ENCODE measurements at regions not wholly inside any gene's neighbourhood (a gene's known extent, or its start where the extent isn't known, plus 50 kb on each side); places are given as distances from the start of the nearest gene placed in this dataset.

DNA sequence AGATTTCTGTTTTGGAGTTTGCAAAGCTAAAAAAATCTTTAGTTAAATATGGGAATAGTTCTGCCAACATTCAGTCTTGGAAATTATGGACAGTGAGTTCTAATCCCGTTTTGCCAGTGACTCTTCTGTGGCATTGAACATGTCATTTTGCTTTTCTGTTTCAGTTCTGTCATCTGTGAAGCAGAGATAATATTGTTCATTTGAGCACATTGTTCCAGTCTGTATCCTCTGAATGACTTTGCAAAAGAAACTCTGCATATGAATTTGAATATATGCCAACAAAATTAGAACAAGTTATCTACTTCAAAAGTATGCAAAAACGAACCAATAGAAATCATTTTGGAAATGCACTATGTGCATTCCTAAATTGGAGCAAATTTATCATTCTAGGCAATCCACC is 746.0 kb upstream of the POT1 start:
- Histone ChIP-seq H3K4me3 (ENCODE audit: low read depth, low read length) (no peak overlapping the region), H3K36me3 (ENCODE audit: control insufficient read depth, insufficient read depth, low read length) (no peaks in the 10 kb centered on the region), H3K4me1 (ENCODE audit: control insufficient read depth, insufficient read depth, low read length) (no peaks in the 10 kb centered on the region), H3K27ac (ENCODE audit: low read depth, low read length) (no peak overlapping the region), H3K27me3 (ENCODE audit: control insufficient read depth, insufficient read depth, low read length) (no peaks in the 10 kb centered on the region), H3K9me3 (ENCODE audit: control insufficient read depth, insufficient read depth, low read length) (no peaks in the 10 kb centered on the region)
- no CpG with 5 or more reads among the region's 2 CpGs for WGBS (ENCODE audit: insufficient coverage)
- DNase-seq (ENCODE audit: low read depth in 4 of 6, low spot score in 6 of 6) = no peak

DNA sequence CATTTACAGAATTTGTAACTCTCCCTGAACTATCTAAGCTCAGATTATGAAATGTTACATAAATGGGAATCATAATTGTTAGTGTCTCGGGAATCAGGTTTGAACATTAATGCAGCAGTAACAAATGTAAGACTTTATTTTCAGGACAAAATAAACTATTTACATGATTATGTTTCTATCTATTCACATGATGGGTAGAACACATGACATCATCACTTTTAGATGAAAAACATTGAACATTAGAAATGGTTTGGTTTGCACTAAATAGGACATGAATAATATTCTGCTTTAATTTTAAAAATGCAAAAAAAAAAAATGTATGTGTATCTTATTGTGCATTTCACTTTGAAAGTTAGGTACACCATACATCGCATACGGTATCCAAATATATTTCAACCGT is 745.5 kb upstream of the POT1 start:
- H3K36me3 ChIP-seq (ENCODE audit: control insufficient read depth, insufficient read depth, low read length) = no peaks in the 10 kb centered on the region
- WGBS (ENCODE audit: insufficient coverage) = no CpG with 5 or more reads among the region's 4 CpGs
- no peaks in the 10 kb centered on the region for H3K9me3 ChIP-seq (ENCODE audit: control insufficient read depth, insufficient read depth, low read length)
- H3K4me3 ChIP-seq (ENCODE audit: low read depth, low read length) = no peak overlapping the region
- no peaks in the 10 kb centered on the region for H3K4me1 ChIP-seq (ENCODE audit: control insufficient read depth, insufficient read depth, low read length)
- no peak for DNase-seq (ENCODE audit: low read depth in 4 of 6, low spot score in 6 of 6)
- H3K27me3 ChIP-seq (ENCODE audit: control insufficient read depth, insufficient read depth, low read length) = no peaks in the 10 kb centered on the region
- H3K27ac ChIP-seq (ENCODE audit: low read depth, low read length) = no peak overlapping the region

DNA sequence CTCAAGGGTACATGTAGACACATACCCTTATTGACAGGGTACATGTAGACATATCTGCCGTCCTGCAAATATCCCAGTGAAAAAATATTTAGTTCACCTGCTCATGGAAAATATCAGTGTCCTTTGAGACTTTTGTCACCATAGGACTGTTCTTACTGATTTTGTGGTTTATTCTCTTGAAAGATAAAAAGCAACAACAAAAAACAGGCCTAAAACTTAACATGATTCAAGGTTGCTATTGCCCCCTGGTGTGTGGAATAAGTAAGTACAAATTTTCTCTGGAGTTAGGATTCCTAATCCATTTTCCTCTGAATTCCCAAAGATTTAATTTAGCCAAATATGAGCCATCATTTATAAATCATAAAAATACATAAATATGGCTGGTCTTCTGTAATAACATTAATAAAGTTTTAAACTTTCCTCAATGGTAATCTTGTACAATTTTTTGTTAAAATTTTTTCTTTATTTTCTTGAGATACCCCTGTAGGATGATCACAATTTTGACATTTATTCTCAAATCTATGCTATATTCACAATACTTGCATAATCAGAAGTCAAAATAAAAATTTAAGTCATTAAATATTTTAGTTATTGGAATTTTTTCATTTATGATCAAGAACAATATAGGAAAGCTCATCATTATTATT is 741.4 kb upstream of the POT1 start:
- Histone ChIP-seq H3K9me3 (ENCODE audit: control insufficient read depth, insufficient read depth, low read length) (no peaks in the 10 kb centered on the region), H3K27me3 (ENCODE audit: control insufficient read depth, insufficient read depth, low read length) (no peaks in the 10 kb centered on the region), H3K4me3 (ENCODE audit: low read depth, low read length) (no peak overlapping the region), H3K4me1 (ENCODE audit: control insufficient read depth, insufficient read depth, low read length) (no peaks in the 10 kb centered on the region), H3K36me3 (ENCODE audit: control insufficient read depth, insufficient read depth, low read length) (no peaks in the 10 kb centered on the region), H3K27ac (ENCODE audit: low read depth, low read length) (no peak overlapping the region)
- DNase-seq (ENCODE audit: low read depth in 4 of 6, low spot score in 6 of 6) = peak in 4 of 6 donors; percentile 7 to 80 (median 22)
- no CpG with 5 or more reads among the region's 1 CpG for WGBS (ENCODE audit: insufficient coverage)

DNA sequence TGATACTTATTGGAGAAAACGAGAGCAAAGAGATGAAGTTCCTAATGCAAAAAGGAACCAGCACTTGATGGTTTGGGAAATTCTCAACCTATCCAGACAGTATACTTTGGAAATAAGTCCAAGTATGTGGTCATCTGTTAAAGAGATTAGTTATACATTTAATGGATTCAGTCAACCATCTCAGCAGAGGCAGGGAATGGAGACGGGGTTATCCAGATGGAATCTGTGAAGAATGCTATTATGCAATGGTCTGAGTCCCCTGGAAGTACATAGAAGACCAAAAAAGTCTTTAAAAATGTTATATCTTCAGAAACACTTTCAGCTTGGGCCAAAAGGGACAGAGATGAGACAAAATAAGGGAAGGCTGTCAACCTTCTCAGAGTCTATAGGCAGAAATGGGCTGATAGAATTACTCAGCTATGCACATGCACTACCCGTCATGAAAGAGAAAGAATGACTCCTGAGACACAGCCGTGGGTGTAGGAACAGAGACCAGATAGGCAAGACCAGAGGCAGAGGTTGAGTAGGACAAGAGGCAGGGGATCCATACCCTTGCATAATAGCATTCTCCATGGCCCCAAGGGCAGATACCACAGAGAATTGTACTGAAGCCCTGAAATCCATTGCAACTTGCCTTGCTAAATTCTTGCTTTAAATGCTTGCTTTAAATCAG is 738.8 kb upstream of the POT1 start:
- H3K36me3 ChIP-seq (ENCODE audit: control insufficient read depth, insufficient read depth, low read length) = no peaks in the 10 kb centered on the region
- H3K9me3 ChIP-seq (ENCODE audit: control insufficient read depth, insufficient read depth, low read length) = no peaks in the 10 kb centered on the region
- H3K27me3 ChIP-seq (ENCODE audit: control insufficient read depth, insufficient read depth, low read length) = no peaks in the 10 kb centered on the region
- DNase-seq (ENCODE audit: low read depth in 4 of 6, low spot score in 6 of 6) = no peak
- no peaks in the 10 kb centered on the region for H3K4me1 ChIP-seq (ENCODE audit: control insufficient read depth, insufficient read depth, low read length)
- H3K4me3 ChIP-seq (ENCODE audit: low read depth, low read length) = no peak overlapping the region
- WGBS (ENCODE audit: insufficient coverage) = no CpG with 5 or more reads among the region's 4 CpGs
- no peak overlapping the region for H3K27ac ChIP-seq (ENCODE audit: low read depth, low read length)

DNA sequence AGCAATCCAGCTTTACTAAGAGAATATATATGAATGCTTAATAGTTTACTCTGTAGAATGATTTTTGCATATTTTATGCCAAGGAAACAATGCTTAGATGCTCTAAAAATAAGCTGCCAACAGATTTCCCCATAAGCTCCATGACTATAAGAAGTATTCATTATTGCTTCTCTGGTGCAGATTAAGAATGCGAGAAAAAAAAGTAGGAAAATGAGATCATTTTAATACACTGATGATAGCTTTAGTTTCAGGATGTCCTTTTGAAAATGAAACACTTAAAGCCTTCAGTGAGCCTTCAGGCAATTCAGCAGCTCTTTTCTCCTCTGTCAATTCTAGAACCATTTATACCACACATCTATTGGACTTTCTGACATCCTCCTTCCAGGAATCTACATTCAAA is 735.0 kb upstream of the POT1 start:
- H3K27me3 ChIP-seq (ENCODE audit: control insufficient read depth, insufficient read depth, low read length) = no peaks in the 10 kb centered on the region
- no peaks in the 10 kb centered on the region for H3K4me1 ChIP-seq (ENCODE audit: control insufficient read depth, insufficient read depth, low read length)
- H3K36me3 ChIP-seq (ENCODE audit: control insufficient read depth, insufficient read depth, low read length) = no peaks in the 10 kb centered on the region
- H3K9me3 ChIP-seq (ENCODE audit: control insufficient read depth, insufficient read depth, low read length) = no peaks in the 10 kb centered on the region
- DNase-seq (ENCODE audit: low read depth in 4 of 6, low spot score in 6 of 6) = peak in 1 of 6 donors; percentile 27
- no peak overlapping the region for H3K27ac ChIP-seq (ENCODE audit: low read depth, low read length)
- H3K4me3 ChIP-seq (ENCODE audit: low read depth, low read length) = no peak overlapping the region
- WGBS (ENCODE audit: insufficient coverage) = no CpG with 5 or more reads among the region's 1 CpG

DNA sequence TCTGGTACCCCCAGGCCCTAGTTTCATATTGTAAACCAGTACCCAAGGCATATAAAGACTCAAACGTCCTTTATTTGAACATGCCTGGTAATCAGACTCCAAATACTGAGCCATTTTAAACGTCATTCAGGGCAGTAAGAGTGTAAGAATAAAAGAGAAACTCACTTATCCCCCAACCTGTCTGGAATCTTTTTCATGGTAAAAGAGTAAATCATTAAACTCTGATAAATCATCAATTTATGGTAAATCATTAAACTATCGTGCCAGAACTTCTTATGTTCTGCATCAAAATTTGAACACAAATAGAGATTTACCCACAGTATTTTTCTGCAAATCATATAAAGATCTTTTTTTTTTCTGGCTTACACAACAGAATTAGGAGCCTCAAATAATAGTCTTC is 734.3 kb upstream of the POT1 start:
- Histone ChIP-seq H3K4me1 (ENCODE audit: control insufficient read depth, insufficient read depth, low read length) (no peaks in the 10 kb centered on the region), H3K9me3 (ENCODE audit: control insufficient read depth, insufficient read depth, low read length) (no peaks in the 10 kb centered on the region), H3K4me3 (ENCODE audit: low read depth, low read length) (no peak overlapping the region), H3K27ac (ENCODE audit: low read depth, low read length) (no peak overlapping the region), H3K27me3 (ENCODE audit: control insufficient read depth, insufficient read depth, low read length) (no peaks in the 10 kb centered on the region), H3K36me3 (ENCODE audit: control insufficient read depth, insufficient read depth, low read length) (no peaks in the 10 kb centered on the region)
- no CpG with 5 or more reads among the region's 3 CpGs for WGBS (ENCODE audit: insufficient coverage)
- no peak for DNase-seq (ENCODE audit: low read depth in 4 of 6, low spot score in 6 of 6)

DNA sequence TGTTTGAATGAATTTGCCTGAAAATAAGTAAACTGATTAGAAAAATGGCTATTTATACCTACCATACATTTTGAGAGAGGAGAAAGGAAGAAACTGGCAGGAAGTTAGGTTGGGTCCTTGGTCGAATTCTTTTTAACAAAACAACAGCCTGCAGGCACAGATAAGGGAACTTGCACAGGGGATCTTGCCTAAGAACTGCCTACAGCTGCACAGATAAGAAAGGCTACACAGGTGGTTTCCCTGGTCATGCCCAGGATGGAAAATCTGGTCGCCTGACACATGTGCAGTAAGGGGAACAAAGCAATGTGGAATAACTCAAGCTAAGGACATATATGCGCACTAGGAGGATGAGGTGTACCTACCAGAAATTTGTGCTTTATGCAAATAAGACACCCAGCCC is 732.1 kb upstream of the POT1 start:
- H3K36me3 ChIP-seq (ENCODE audit: control insufficient read depth, insufficient read depth, low read length) = no peaks in the 10 kb centered on the region
- H3K9me3 ChIP-seq (ENCODE audit: control insufficient read depth, insufficient read depth, low read length) = no peaks in the 10 kb centered on the region
- no peaks in the 10 kb centered on the region for H3K4me1 ChIP-seq (ENCODE audit: control insufficient read depth, insufficient read depth, low read length)
- no peak for DNase-seq (ENCODE audit: low read depth in 4 of 6, low spot score in 6 of 6)
- no peak overlapping the region for H3K27ac ChIP-seq (ENCODE audit: low read depth, low read length)
- H3K4me3 ChIP-seq (ENCODE audit: low read depth, low read length) = no peak overlapping the region
- H3K27me3 ChIP-seq (ENCODE audit: control insufficient read depth, insufficient read depth, low read length) = no peaks in the 10 kb centered on the region
- 100% methylated on average over 2 of the region's 3 CpGs for WGBS (ENCODE audit: insufficient coverage)

DNA sequence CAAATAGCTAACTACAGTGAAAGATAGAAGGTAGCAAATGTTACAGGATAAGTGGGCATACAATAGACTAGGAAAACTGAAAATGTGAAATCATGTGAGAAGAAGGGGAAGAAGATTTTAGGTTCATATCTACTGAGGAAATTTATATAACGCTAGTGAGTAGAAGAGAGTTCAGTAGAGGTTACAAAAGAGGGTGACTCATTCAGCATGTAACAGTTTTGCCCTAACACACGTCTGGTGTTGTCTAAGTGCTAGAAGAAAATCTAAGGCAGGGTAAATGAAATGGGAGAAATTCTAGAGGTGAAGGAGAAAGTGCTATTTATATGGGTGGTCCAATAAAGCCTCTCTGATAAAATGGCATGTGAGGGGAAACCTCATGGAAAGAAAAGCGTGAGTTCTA is 731.4 kb upstream of the POT1 start:
- no peaks in the 10 kb centered on the region for H3K36me3 ChIP-seq (ENCODE audit: control insufficient read depth, insufficient read depth, low read length)
- no peak overlapping the region for H3K27ac ChIP-seq (ENCODE audit: low read depth, low read length)
- H3K4me1 ChIP-seq (ENCODE audit: control insufficient read depth, insufficient read depth, low read length) = no peaks in the 10 kb centered on the region
- H3K9me3 ChIP-seq (ENCODE audit: control insufficient read depth, insufficient read depth, low read length) = no peaks in the 10 kb centered on the region
- no peak for DNase-seq (ENCODE audit: low read depth in 4 of 6, low spot score in 6 of 6)
- H3K27me3 ChIP-seq (ENCODE audit: control insufficient read depth, insufficient read depth, low read length) = no peaks in the 10 kb centered on the region
- WGBS (ENCODE audit: insufficient coverage) = 98% methylated on average over 3 of the region's 3 CpGs
- no peak overlapping the region for H3K4me3 ChIP-seq (ENCODE audit: low read depth, low read length)

DNA sequence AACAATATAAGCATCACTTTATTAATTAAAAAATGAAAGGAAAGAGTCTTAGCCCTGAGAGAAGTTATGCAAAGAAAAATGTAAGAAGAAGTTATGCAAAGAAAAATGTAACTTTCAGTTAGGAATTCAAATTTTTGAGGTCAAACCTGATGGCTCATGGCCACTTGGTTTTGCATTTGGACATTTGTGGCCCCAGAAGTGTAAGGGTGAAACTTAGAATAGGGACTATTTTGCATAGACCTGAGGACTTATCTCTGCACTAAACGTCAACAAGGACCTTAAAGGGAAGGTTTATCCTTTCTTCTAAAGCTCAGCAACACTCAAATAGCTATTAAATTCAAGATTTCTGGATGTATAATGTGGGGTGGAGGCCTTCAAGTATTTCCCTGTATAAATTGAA is 724.5 kb upstream of the POT1 start:
- Histone ChIP-seq H3K27ac (ENCODE audit: low read depth, low read length) (no peak overlapping the region), H3K27me3 (ENCODE audit: control insufficient read depth, insufficient read depth, low read length) (no peaks in the 10 kb centered on the region), H3K36me3 (ENCODE audit: control insufficient read depth, insufficient read depth, low read length) (no peaks in the 10 kb centered on the region), H3K4me3 (ENCODE audit: low read depth, low read length) (no peak overlapping the region), H3K4me1 (ENCODE audit: control insufficient read depth, insufficient read depth, low read length) (no peaks in the 10 kb centered on the region), H3K9me3 (ENCODE audit: control insufficient read depth, insufficient read depth, low read length) (no peaks in the 10 kb centered on the region)
- WGBS (ENCODE audit: insufficient coverage) = no CpG with 5 or more reads among the region's 1 CpG
- no peak for DNase-seq (ENCODE audit: low read depth in 4 of 6, low spot score in 6 of 6)

DNA sequence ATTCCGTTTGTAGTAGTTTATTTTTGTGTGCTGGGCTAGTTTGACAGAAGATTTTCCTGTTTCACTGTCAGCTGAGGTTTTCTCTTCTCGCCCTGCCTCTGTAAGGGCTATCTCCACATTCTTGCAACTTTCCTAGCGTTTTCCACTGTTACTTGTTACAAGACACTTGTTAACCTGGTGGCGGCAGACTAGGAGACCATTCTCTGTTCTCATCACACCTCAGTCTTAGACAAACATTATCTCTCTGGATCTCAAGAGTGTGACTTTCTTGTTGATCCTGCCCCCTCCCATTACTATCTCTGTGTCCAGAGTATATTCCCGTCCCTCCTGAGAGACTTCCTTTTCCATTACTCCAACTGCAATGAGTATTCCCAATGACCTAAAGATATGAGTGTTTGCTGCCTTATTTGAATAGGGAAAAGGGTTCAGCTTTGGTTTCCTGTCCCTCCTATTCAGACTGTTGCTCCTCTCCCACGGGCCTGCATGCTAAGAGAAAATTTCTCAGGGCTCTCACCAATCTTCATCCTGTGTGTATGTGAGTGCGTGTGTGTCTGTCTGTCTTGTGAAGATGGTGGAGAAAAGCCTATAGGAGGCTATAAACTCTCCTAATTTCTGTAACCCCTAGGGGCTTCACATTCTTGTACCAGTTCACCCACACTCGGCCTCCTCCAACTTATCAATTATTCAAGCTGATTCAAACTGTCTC is 722.4 kb upstream of the POT1 start:
- no peak for DNase-seq (ENCODE audit: low read depth in 4 of 6, low spot score in 6 of 6)
- no peaks in the 10 kb centered on the region for H3K27me3 ChIP-seq (ENCODE audit: control insufficient read depth, insufficient read depth, low read length)
- H3K36me3 ChIP-seq (ENCODE audit: control insufficient read depth, insufficient read depth, low read length) = no peaks in the 10 kb centered on the region
- no peak overlapping the region for H3K27ac ChIP-seq (ENCODE audit: low read depth, low read length)
- H3K9me3 ChIP-seq (ENCODE audit: control insufficient read depth, insufficient read depth, low read length) = no peaks in the 10 kb centered on the region
- no peaks in the 10 kb centered on the region for H3K4me1 ChIP-seq (ENCODE audit: control insufficient read depth, insufficient read depth, low read length)
- H3K4me3 ChIP-seq (ENCODE audit: low read depth, low read length) = no peak overlapping the region
- 73% methylated on average over 3 of the region's 8 CpGs for WGBS (ENCODE audit: insufficient coverage)
